ENCODE measurements at regions not wholly inside any gene's neighbourhood (a gene's known extent, or its start where the extent isn't known, plus 50 kb on each side); places are given as distances from the start of the nearest gene placed in this dataset.

- in situ Hi-C loops (cut with HindIII; ENCODE audit: extremely low pct_ligation_motif_present, low pct_unique_long_range_greater_than_20kb) (no loop called here), intact Hi-C loops (cut with micrococcal nuclease; ENCODE audit: unreplicated experiment) (no loop called here)
- no peak for FAIRE-seq
- DNase-seq (ENCODE audit: low spot score), result no peak
- TF ChIP-seq ZNF616 (CRISPR knock-in tag; IDR thresholded peaks at IDR 0.05; ENCODE audit: low read depth) (no peak), ZNF407 (CRISPR knock-in tag; IDR thresholded peaks at IDR 0.05; ENCODE audit: not compliant biosample characterization) (no peak), TCF12 (IDR thresholded peaks at IDR 0.05) (no peak), TCF12 (CRISPR knock-in tag; IDR thresholded peaks at IDR 0.05) (no peak)
- TF ChIP-seq, protein P1, sequence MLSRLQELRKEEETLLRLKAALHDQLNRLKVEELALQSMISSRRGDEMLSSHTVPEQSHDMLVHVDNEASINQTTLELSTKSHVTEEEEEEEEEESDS (CRISPR knock-in tag; IDR thresholded peaks at IDR 0.05; ENCODE audit: borderline replicate concordance), result no peak
- no peak overlapping the region for H2AFZ ChIP-seq (ENCODE audit: low read length)
- ChIA-PET CTCF (ENCODE audit: low intra/inter-chr PET ratio, low total read pairs) (no interaction called here), POLR2A (no interaction called here)
- H3K4me1 ChIP-seq (ENCODE audit: insufficient read depth, low read length), result peaks cover 14% of the 10 kb centered on the region
- no TSS peak for BruUV-seq (replicated peaks)
- H3K9me3 ChIP-seq (ENCODE audit: low read length), result no peaks in the 10 kb centered on the region
- H3K36me3 ChIP-seq (replicated peaks in 1 of 2; ENCODE audit: control insufficient read depth in 1 of 2, insufficient read depth in 2 of 2, low read length in 2 of 2), result no peaks in the 10 kb centered on the region
- no peak for ATAC-seq
- WGBS (ENCODE audit: low lambda C conversion rate), result 8% methylated on average over 1 of the region's 1 CpG
- H3K27me3 ChIP-seq (ENCODE audit: control insufficient read depth in 1 of 2, insufficient read depth in 2 of 2, low read length in 2 of 2), result peaks cover 0 to 2% of the 10 kb centered on the region in 2 experiments; a peak in 1 of 5 replicates
- H3K4me2 ChIP-seq (ENCODE audit: low read depth, low read length), result no peak overlapping the region
- no peak overlapping the region for H3K4me3 ChIP-seq (replicated peaks in 1 of 3; ENCODE audit: insufficient read depth in 1 of 3, low read depth in 2 of 3, low read length in 3 of 3)
- H3K27ac ChIP-seq (ENCODE audit: extremely low read length, insufficient read depth, low read length), result no peak overlapping the region
- H3K9ac ChIP-seq (ENCODE audit: insufficient read depth, low read depth, low read length), result no peak overlapping the region
- no peaks in the 10 kb centered on the region for H4K20me1 ChIP-seq (ENCODE audit: insufficient read depth, low read length)
- no peaks in the 10 kb centered on the region for H3K79me2 ChIP-seq (ENCODE audit: insufficient read depth, low read length)
These were observed 66.6 kb upstream of the NR3C1 start for GRCh38 chr5:143470120-143470519.

Measured in HepG2 (cell line).